ENCODE measurements at regions not wholly inside any gene's neighbourhood (a gene's known extent, or its start where the extent isn't known, plus 50 kb on each side); places are given as distances from the start of the nearest gene placed in this dataset.

DNA sequence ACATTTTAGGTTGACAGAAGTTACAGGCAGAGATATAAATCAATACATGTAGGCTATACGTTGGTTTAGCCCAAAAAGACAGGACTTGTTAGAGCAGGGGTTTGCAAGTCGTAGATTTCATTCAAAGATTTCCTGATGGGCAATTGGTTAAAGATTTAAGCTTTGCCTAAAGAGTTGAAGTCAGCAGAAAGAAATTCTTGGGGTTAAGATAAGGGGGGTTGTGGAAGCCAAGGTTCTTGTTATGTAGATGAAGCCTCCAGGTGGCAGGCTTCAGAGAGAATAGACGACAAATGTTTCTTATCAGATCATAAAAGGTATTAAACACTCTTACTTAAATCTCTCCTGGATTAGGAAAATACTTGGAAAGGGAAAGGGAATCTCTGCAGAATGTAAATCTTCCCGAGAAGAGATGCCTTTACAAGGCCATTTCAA, 510.8 kb downstream of the TMTC2 start:
- no peak for DNase-seq

DNA sequence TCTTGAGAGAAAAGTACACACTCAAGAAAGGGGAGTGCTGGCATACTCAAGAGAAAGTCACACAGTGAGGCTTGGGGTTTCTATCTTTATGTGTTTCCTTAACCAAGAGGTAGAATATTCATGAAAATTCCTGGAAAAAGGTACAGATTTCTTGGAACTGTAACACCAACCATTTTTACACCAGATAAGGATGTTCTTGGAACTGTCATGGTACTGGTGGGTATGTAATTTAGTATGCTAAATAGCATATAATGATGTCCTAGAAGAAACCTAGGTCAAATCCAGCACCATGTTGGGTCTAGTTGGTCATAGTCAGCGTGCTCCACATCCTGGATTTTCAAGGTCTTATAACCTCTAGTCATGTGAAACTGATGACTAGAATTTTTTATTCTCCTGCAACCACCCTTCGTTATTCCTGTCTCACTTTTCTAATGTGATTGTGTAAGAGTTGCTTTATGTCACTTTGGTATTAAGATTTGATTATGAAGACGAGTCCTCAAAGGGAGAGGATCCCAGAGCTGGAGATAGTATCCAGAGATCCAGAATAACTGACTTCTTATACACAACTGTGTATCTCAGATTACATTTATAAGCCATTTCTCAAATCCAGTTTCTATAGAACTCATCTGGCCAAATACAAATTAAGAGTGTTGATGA, 510.1 kb downstream of the TMTC2 start:
- no peak for DNase-seq

DNA sequence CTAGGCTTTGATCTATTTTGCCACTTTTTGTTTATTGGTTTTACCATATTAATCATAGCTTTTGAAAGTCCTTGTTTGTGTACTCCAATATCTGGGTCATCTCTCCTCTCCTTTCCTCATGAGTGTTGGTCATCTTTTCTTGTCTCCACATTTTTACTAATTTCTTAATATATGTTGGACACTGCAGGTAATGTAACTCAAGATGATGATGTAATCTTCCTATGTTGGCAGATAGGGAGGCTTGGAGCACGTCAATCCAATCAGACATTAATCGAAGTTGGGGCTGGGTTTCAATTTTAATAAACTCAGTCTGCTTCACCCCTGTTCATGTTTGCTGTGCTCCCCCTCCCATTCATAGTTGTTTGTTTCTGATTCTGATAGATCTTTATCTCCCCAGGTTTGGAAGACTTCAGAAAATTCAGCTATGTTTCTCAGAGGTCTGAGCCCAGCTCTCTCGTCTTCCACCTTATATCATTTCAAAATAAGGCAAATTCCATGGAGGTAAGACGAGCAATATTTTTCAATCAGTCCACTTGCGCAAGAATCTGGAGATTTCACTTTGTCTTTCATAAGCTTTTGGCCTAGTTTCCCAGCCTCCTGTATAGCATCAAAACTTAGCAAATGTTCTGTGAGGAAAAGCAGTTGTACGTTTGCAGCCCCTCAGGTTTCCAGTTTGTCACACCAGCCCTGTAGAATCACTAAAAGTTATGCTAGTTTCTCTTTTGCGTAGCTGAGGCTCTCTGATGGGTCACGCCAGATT, 504.1 kb downstream of the TMTC2 start:
- no peak for DNase-seq

DNA sequence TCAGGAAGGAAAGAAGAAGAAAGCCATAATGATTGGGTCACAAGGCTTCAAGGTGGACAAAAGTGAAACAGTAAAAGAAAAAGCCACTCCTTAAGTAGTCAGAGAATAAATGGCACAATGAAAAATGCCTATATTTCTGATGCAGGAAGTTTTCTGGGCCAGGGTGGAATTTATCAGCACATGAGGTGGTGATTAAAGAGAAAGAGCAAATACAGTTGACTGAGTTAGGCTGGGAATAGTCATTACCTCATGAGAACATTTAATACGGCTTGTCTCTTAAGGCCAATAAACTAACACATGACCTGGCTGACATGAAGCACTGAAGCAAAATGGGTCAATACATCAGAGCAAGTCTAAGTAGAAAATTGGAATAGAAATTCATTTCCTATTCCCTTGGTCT, 499.7 kb downstream of the TMTC2 start:
- no peak for DNase-seq

DNA sequence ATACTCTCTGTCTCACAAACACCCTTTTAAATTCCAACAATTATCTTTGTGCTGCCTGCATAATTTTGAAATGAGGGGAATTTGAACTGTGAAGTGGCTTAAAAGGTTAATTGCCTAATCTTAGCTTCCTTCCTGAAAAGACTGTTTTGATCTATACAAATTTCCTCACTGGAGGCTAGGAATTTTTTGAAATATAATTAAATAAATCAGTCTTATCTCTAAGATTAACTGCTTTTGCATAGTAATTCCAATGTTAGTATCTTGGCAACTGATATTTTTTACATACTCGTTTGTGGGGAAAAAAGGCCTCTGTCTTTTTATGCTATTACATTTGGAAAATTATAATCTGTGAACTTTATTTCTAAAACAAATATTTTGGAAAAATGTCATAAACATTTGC, 498.5 kb downstream of the TMTC2 start:
- no peak for DNase-seq

Data from inflammatory macrophage (primary cell).